Fibroblast of skin of back (primary cell): ENCODE measurements at regions not wholly inside any gene's neighbourhood (a gene's known extent, or its start where the extent isn't known, plus 50 kb on each side); places are given as distances from the start of the nearest gene placed in this dataset.

ENCODE experiments used
- DNase-seq: peaks from one replicate; pipeline ENCODE4 v3.0.0-alpha.2; 2013

DNA sequence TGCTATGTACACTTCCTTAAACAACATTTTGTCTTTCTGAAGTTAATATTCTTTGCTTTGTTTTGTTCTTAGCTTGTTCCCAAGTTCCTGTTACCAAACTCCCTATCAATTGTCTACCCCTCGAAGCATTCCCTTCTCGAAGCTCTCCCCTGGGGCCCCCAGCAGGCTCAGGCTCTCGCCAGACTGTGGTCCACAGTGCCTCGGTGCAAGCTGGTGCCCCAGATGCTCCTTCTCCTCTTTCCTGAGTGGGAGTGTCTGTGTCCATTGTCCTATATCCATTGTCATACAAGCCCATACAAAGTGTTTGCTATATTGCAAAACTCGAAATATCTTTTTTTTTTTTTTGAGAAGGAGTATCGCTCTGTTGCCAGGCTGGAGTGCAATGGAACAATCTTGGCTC is 51.7 kb upstream of the RTL6 start:
- DNase-seq, result no peak

DNA sequence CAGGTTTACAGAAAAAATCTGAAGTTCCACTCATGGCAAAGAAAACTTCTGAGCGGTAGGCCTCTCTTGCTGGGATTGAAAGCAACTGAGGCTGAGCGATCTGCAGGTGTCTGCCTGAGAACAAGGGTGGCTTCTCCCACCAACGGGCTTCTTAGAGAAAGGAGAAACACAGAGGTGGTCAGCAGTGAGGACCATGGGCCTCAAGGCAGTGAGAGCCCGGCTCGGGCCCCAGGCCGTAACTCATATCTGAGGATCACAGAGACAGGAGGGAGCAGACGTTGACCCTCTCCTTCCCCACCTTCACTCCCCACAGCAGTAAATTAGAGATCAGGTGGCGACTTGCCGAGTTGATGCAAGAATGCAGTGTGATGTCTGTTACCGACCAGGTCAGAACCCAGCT is 50.9 kb upstream of the RTL6 start:
- no peak for DNase-seq
